Hepatocyte (in vitro differentiated cells): ENCODE measurements at regions not wholly inside any gene's neighbourhood (a gene's known extent, or its start where the extent isn't known, plus 50 kb on each side); places are given as distances from the start of the nearest gene placed in this dataset.

Experiments
- CTCF ChIP-seq: fragments of 200-600 bp; sonication (generic); IDR thresholded peaks from 2 replicates; pipeline ENCODE4 v1.5.1; 2016; ENCODE audit warnings: antibody characterized with exemption, mild to moderate bottlenecking; ENCODE audit not compliant: poor library complexity
- EZH2 ChIP-seq: fragments of 200-600 bp; sonication (generic); IDR thresholded peaks from 2 replicates; pipeline ENCODE4 v1.6.1; 2016; ENCODE audit warnings: antibody characterized with exemption, mild to moderate bottlenecking, borderline replicate concordance
- EZH2phosphoT487 ChIP-seq: fragments of 200-600 bp; sonication (generic); IDR thresholded peaks from one replicate; pipeline ENCODE4 v1.6.1; 2018; ENCODE audit warnings: antibody characterized with exemption, mild to moderate bottlenecking, low read depth, moderate library complexity; ENCODE audit not compliant: unreplicated experiment, severe bottlenecking

GRCh38 chr1:149844101-149844500 lies 55.3 kb upstream of the BOLA1 start:
- TF ChIP-seq CTCF (no peak), EZH2 (no peak), EZH2phosphoT487 (no peak)
